ENCODE measurements at regions not wholly inside any gene's neighbourhood (a gene's known extent, or its start where the extent isn't known, plus 50 kb on each side); places are given as distances from the start of the nearest gene placed in this dataset.

- no peak for ATAC-seq (ENCODE audit: low FRiP score in 2 of 2)
- WGBS, 2 donors, result 88 to 94% methylated on average over 2 of the region's 2 CpGs
- TF ChIP-seq CTCF (IDR thresholded peaks at IDR 0.05) (no peak), POLR2A (IDR thresholded peaks at IDR 0.05) (no peak), POLR2AphosphoS5 (IDR thresholded peaks at IDR 0.05) (no peak), EP300 (IDR thresholded peaks at IDR 0.05) (no peak)
- no peak for DNase-seq
- Histone ChIP-seq H3K4me3 (no peak overlapping the region), H3K27ac (no peak overlapping the region), H3K27me3 (no peaks in the 10 kb centered on the region), H3K9me3 (no peaks in the 10 kb centered on the region), H3K4me1 (no peaks in the 10 kb centered on the region), H3K36me3 (no peaks in the 10 kb centered on the region)
Observed at GRCh38 chr1:216900116-216900620, 176.9 kb upstream of the ESRRG start.

GRCh38 chr1:216898801-216899200 lies 175.6 kb upstream of the ESRRG start:
- no peaks in the 10 kb centered on the region for H3K36me3 ChIP-seq
- no peak overlapping the region for H3K4me3 ChIP-seq
- H3K27ac ChIP-seq, result no peak overlapping the region
- no peak for TF ChIP-seq POLR2AphosphoS5 (IDR thresholded peaks at IDR 0.05)
- no peak for TF ChIP-seq EP300 (IDR thresholded peaks at IDR 0.05)
- TF ChIP-seq CTCF (IDR thresholded peaks at IDR 0.05), result no peak
- TF ChIP-seq POLR2A (IDR thresholded peaks at IDR 0.05), result no peak
- H3K4me1 ChIP-seq, result no peaks in the 10 kb centered on the region
- ATAC-seq (ENCODE audit: low FRiP score in 2 of 2) (no peak), DNase-seq (no peak)
- WGBS, 2 donors, result 80 to 96% methylated on average over 1 of the region's 1 CpG
- no peaks in the 10 kb centered on the region for H3K9me3 ChIP-seq
- H3K27me3 ChIP-seq, result no peaks in the 10 kb centered on the region

GRCh38 chr1:216896146-216896545 lies 172.9 kb upstream of the ESRRG start:
- H3K27ac ChIP-seq, result no peak overlapping the region
- 88 to 90% methylated on average over 4 of the region's 4 CpGs for WGBS, 2 donors
- no peak overlapping the region for H3K4me3 ChIP-seq

GRCh38 chr1:216894494-216894893 lies 171.3 kb upstream of the ESRRG start:
- peaks cover 0 to 3% (median 0%) of the 10 kb centered on the region in 4 donors for H3K4me1 ChIP-seq
- no peaks in the 10 kb centered on the region for H3K36me3 ChIP-seq
- H3K27ac ChIP-seq, result no peak overlapping the region
- WGBS, 2 donors, result 43 to 45% methylated on average over 5 of the region's 5 CpGs
- TF ChIP-seq EP300 (IDR thresholded peaks at IDR 0.05), result no peak
- TF ChIP-seq POLR2AphosphoS5 (IDR thresholded peaks at IDR 0.05), result no peak
- TF ChIP-seq POLR2A (IDR thresholded peaks at IDR 0.05), result no peak
- TF ChIP-seq CTCF (IDR thresholded peaks at IDR 0.05), result no peak
- H3K9me3 ChIP-seq, result no peaks in the 10 kb centered on the region
- no peak overlapping the region for H3K4me3 ChIP-seq
- ATAC-seq (ENCODE audit: low FRiP score in 2 of 2), result no peak
- H3K27me3 ChIP-seq, result no peaks in the 10 kb centered on the region
- no peak for DNase-seq

More at GRCh38 chr1:216896146-216896545, 172.9 kb upstream of the ESRRG start:
- no peaks in the 10 kb centered on the region for H3K9me3 ChIP-seq
- peaks cover 0 to 3% (median 0%) of the 10 kb centered on the region in 4 donors for H3K4me1 ChIP-seq
- H3K27me3 ChIP-seq, result no peaks in the 10 kb centered on the region
- ATAC-seq (ENCODE audit: low FRiP score in 2 of 2) (no peak), DNase-seq (no peak)
- no peaks in the 10 kb centered on the region for H3K36me3 ChIP-seq
- TF ChIP-seq POLR2A (IDR thresholded peaks at IDR 0.05) (no peak), CTCF (IDR thresholded peaks at IDR 0.05) (no peak), POLR2AphosphoS5 (IDR thresholded peaks at IDR 0.05) (no peak), EP300 (IDR thresholded peaks at IDR 0.05) (no peak)

- TF ChIP-seq POLR2A (IDR thresholded peaks at IDR 0.05), result no peak
- TF ChIP-seq EP300 (IDR thresholded peaks at IDR 0.05), result no peak
- no peak for TF ChIP-seq CTCF (IDR thresholded peaks at IDR 0.05)
- TF ChIP-seq POLR2AphosphoS5 (IDR thresholded peaks at IDR 0.05), result no peak
- Histone ChIP-seq H3K27ac (no peak overlapping the region), H3K9me3 (no peaks in the 10 kb centered on the region), H3K27me3 (no peaks in the 10 kb centered on the region), H3K36me3 (no peaks in the 10 kb centered on the region), H3K4me1 (peaks cover 0 to 3% (median 0%) of the 10 kb centered on the region in 4 donors), H3K4me3 (no peak overlapping the region)
- WGBS, 2 donors, result 84 to 90% methylated on average over 10 of the region's 10 CpGs
- ATAC-seq (ENCODE audit: low FRiP score in 2 of 2) (no peak), DNase-seq (no peak)
Observed at GRCh38 chr1:216892581-216893160, 169.4 kb upstream of the ESRRG start.
